ENCODE measurements at regions not wholly inside any gene's neighbourhood (a gene's known extent, or its start where the extent isn't known, plus 50 kb on each side); places are given as distances from the start of the nearest gene placed in this dataset.

GRCh38 chr3:187841560-187841959 is 96.3 kb upstream of the BCL6 start:
- no peak for TF ChIP-seq IRF4 (IDR thresholded peaks at IDR 0.05; ENCODE audit: low read depth, low read length)
- TF ChIP-seq CTCF (IDR thresholded peaks at IDR 0.05 in 2 of 3, conservative IDR thresholded peaks at IDR 0.05 in 1 of 3; ENCODE audit: control insufficient read depth in 2 of 3, extremely low read depth in 1 of 3, insufficient read depth in 1 of 3, low read depth in 3 of 3, low read length in 3 of 3) = no peak
- TF ChIP-seq NBN (IDR thresholded peaks at IDR 0.05) = no peak
- no peak for TF ChIP-seq POLR2AphosphoS2 (IDR thresholded peaks at IDR 0.05; ENCODE audit: low read depth, low read length)
- no peak for TF ChIP-seq CREB1 (IDR thresholded peaks at IDR 0.05; ENCODE audit: low read depth)
- TF ChIP-seq REST (IDR thresholded peaks at IDR 0.05; ENCODE audit: low read depth, low read length) = no peak
- TF ChIP-seq PAX8 (IDR thresholded peaks at IDR 0.05) = no peak
- no peak for TF ChIP-seq ZNF274 (IDR thresholded peaks at IDR 0.05; ENCODE audit: insufficient read depth, insufficient read length)
- no peak for TF ChIP-seq EP300 (IDR thresholded peaks at IDR 0.05; ENCODE audit: borderline replicate concordance in 1 of 2, control insufficient read depth in 1 of 2, low read depth in 2 of 2, low read length in 2 of 2)
- TF ChIP-seq CHD1 (IDR thresholded peaks at IDR 0.05; ENCODE audit: low read depth, low read length) = no peak
- no peak for TF ChIP-seq TCF12 (IDR thresholded peaks at IDR 0.05; ENCODE audit: low read depth, low read length)
- no peak for TF ChIP-seq HDAC6 (IDR thresholded peaks at IDR 0.05; ENCODE audit: unreplicated experiment)
